Left ventricle myocardium superior (tissue), 1 donor: ENCODE measurements at regions not wholly inside any gene's neighbourhood (a gene's known extent, or its start where the extent isn't known, plus 50 kb on each side); places are given as distances from the start of the nearest gene placed in this dataset.

Experiments used
- ATAC-seq: fragments of 200-7000 bp; cut with Tn5 transposase; one replicate; pipeline ENCODE4 v1.9.1; 2020; ENCODE audit warnings: mild to moderate bottlenecking, moderate library complexity
- DNase-seq: peaks from one replicate; pipeline ENCODE4 v3.0.0-alpha.2; 2020
- intact Hi-C: fragments of 100-400 bp; cut with micrococcal nuclease; formaldehyde crosslinking; loops from one replicate; pipeline ENCODE4 v1.11.0; 2022
- donor health status: DM: no; HTN: yes; CAD: no; lungs with severe emphysema.

DNA sequence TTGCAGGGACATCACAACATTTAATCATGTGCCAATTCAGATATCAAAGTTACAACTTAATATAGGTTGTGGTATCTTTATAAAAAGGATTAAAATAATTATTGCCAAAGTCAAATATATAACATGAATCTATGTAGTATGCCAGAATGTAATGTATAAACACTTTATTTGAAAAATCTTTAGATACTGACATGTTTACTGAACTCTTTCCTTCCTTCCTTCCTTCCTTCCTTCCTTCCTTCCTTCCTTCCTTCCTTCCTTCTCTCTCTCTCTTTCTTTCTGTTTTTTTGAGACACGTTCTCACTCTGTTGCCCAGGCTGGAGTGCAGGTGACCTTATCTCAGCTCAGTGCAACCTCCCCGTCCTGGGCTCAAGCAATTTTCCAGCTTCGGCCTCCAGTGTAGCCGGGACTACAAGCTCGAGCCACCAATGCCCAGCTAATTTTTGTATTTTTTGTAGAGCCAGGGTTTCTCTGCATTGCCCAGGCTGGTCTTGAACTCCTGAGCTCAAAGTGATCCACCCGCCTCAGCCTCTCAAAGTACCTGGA lies 496.8 kb upstream of the CITED2 start:
- intact Hi-C loops: no loop called here
- DNase-seq (no peak), ATAC-seq (no peak)

DNA sequence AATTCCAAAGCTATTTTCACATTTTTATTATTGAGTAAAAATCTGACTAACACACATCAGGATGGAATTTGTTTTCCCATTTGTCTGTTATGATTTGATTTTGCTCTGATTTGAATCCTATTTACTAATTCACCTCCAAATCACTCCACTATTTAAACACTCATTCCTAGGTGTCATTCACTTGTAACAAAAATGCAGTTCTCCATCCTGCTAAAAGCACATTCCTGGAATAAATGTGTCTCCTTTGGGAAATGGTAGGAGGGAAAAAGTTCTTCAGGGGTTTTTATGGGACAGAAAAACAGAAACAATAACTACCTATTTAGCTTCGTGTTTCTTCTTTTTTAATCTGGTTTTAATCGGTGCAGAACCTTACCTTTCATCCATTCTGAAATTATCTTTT lies 494.1 kb upstream of the CITED2 start:
- no peak for ATAC-seq
- DNase-seq: no peak
- intact Hi-C loops: no loop called here

DNA sequence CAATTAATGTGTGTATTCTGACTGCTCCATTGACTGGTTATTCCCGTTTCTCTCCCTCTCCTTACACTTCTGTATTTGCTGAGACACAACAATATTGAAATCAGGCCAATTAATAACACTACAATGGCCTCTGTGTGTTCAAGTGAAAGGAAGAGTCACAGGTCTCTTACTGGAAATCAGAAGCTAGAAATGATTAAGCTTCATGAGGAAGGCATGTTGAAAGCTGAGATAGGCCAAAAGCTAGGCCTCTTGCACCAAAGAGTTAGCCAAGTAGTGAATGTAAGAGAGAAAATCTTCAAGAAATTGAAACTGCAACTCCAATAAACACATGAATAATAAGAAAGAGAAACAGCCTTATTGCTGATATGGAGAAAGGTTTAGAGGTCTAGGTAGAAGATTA lies 489.5 kb upstream of the CITED2 start:
- no peak for ATAC-seq
- intact Hi-C loops: no loop called here
- DNase-seq: no peak

DNA sequence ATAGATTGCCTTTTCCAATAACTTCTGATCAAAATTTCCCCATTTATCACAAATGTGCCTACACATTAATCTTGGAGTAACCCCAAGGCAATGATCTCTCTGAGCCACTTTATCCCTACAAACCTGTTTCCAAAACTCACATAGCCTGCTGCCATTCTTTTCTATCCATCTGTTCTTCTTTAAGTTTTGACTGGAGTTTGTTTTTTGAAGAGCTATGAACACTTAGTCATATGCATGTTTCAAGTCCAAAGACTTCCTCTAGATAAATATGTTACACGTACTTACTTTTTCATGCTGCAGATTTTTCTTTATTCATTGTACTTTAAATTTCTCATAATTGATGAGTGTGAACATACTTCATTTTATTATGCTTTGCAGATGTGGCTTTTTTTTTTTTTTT lies 488.9 kb upstream of the CITED2 start:
- DNase-seq: no peak
- no peak for ATAC-seq
- intact Hi-C loops: no loop called here

DNA sequence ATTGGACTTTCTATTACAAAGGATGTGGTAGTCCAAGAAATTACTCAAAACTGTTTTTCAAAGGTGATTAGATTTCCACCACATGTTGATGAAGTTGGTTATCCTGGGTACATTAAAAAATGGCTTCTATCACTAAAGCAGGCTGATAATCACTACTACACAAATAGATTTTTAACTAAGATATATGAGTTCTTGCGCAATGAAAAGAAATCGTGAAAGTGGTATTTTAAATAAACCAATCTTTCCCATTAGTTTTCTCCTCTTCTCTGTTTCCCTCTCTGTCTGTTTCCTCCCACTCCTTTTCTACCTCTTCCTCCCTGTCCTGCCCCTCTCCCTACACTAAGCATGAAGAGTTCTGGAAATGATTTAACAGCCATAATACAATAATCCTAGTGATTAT lies 487.9 kb upstream of the CITED2 start:
- ATAC-seq: no peak
- intact Hi-C loops: no loop called here

DNA sequence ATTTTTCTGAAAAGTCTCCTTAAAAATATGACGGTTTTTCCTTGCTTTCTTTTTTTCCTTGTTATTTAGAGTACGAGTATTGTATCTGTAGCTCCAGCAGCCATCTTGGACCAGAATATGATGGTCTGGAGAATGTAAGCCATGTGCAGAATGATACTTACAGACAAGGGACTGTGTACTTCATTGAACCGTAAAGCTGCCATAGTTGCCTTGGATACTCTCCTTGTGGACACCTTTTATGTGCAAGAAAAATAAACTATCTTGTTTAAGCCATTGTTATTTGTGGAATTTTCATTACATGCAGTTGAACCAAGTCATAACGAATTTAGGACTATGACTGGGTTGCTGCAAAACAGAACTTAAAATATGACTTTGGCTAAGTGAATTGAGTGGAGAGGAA lies 485.8 kb upstream of the CITED2 start:
- intact Hi-C loops: no loop called here
- DNase-seq: no peak
- ATAC-seq: no peak

More for the DNA sequence above, 487.9 kb upstream of the CITED2 start:
- DNase-seq: no peak

DNA sequence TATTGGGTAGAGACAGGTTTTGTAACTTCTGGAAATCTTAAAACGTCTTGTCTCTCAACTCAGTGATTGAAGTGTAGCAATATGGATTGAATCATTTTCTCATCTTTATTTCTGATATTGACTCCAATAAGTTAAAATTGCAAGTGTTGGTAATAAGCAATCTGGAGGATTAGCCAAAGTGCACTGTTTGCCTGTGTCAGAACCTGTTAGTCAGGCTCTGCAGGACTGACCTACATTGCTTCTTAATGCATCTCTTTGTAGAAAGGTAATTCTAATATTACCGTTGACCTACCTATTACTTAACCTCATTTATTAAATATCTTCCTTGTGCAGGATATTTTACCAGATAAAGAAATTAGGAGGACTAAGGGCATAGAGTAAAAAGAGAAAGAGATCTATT lies 484.0 kb upstream of the CITED2 start:
- DNase-seq (no peak), ATAC-seq (no peak)
- intact Hi-C loops: no loop called here

DNA sequence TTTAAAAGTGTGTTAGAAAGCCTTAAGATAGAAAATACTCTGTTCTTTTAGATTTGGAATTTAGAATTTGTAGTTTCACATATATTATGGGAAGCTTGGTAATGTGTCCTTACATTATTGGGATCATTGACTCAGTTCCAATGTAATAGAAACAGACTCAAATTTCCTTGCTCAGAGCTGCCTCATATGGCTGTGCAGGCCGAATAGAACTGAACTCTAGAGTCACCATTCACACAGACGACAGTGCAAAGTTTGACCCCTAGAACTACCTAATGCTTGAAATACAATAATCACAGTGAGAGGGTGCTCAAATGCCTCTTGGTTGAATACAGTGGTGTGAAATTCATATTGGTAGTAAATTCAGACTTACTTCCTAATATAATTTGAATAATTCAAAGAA lies 482.7 kb upstream of the CITED2 start:
- ATAC-seq (no peak), DNase-seq (no peak)
- intact Hi-C loops: no loop called here

DNA sequence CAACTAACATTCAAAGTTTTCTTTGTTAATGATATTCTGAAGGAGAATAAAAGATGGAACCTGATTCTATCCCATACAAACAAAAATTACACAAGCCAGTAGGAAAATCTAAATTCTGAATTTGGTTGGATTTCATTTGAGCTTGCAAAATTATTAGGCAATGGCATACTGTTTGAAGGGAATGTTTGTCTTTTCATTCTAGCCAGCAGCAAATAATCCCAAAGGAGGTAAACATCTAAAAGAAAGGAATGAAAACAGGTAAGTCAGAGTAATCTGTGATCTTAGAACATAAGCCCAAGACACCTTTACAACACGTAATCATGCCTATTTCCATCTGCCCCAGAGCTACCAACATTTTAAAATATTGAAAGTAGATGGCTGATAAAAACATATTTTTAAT lies 482.1 kb upstream of the CITED2 start:
- DNase-seq: no peak
- intact Hi-C loops: no loop called here

DNA sequence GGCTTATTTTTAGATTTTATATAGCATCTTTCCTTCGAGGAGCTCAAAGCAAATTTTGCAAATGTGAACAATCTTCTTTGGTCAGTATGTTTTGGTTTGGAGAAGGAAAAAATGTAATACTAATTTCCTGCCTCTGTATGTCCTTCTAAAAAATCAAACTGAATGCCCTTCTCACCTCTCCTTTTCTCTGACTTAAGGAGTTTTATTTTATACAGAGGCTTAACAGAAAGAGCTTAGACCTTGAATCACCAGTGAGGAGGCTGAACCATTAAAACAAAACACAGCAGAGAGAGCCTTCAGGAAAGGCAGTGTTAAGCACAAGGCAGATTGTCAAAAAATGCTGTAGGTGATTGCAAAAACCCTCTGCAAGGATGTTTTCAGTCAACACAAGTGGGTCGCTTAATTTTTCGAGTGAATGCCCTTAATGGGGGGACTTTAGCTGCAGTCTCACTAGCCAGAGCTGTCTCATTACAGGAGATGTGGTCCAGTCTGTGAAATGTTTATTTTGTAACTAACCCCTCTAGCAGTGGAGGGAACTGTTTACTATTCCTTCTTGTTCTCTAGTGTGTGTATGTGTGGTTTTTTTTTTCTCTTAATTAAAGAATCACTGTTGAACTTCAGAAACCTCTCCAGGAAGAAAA lies 481.3 kb upstream of the CITED2 start:
- no peak for ATAC-seq
- no peak for DNase-seq
- intact Hi-C loops: no loop called here

More for the DNA sequence above, 482.1 kb upstream of the CITED2 start:
- no peak for ATAC-seq

DNA sequence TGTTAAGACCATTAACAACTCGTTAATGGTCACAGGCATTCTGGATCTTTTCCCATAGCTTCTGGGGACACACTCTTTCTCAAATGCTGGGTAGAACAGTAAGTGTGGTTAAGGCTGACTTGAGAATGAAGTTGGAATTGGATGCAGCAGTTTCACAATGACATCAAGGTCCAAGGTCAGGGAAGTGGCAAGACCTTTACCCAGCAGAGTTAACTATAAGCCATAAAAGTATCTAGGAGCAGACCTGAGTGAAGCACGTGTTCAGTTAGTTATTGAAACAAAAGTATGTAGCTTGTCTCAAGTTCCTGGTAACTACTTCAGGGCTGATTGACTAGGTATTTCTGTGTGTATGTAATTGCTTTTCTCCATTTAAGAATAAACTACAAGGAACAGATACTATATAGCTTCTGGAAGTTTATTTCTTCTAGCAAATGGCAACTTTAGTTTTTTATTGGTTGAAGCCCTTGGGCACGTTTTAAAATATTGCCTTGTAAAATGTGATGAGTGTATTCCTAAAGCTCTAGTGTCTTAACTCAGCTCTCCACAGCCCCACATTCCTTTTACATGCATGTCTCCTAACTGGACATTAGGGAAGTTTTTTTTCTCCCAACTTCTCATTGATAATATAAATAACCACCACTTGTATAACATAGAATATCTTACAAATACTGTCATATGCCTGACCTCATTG lies 479.0 kb upstream of the CITED2 start:
- intact Hi-C loops: no loop called here
- DNase-seq: no peak
- ATAC-seq: no peak

DNA sequence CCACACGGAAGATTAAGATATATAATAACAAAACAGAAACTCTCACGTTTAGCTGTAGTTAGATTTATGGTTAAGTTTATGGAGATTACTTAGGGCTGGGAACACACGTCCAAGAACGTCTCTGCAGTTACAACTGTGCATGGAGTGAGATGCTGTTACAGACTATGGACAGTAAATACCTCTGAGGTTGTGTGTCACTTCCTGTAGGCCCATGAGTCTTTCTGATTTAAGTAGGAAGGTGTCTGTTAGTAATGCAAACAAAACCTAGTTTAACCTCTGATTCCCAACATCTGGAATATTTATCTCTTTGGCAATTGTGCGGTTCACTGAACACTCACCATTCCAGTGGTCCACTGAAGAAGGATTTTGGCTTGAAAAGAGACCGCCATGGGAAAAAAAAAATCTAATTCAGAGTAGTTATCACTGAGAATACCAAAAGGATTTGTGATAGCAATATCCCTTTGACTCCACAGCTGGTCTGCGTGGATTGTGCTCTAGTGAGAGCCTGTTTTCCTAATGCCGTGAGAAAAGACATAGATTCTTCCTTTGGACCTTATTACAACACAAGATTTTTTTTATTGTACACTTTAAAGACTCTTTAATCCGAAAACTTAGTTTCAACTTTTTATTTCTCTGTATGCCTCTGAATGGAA lies 478.2 kb upstream of the CITED2 start:
- DNase-seq (no peak), ATAC-seq (peak; percentile 26)
- intact Hi-C loops: no loop called here

DNA sequence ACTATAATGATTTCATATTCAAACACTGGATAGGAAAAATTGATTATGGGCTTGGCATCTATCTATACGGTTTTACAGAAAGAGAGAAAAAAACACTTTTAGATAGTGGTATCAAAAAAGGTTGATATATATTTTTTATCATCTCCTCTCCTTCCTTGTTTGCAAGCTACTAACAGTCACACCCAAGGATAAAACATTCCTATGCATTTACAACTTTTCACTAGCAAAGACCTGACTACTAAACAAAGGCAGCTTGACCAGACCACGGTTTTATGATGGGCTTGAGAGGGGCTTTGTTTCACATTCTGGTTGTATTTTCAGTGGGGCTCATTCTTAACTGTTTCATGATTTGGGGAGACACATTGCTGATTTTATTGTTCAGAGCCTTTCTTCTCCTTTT lies 477.6 kb upstream of the CITED2 start:
- no peak for ATAC-seq
- no peak for DNase-seq
- intact Hi-C loops: no loop called here

DNA sequence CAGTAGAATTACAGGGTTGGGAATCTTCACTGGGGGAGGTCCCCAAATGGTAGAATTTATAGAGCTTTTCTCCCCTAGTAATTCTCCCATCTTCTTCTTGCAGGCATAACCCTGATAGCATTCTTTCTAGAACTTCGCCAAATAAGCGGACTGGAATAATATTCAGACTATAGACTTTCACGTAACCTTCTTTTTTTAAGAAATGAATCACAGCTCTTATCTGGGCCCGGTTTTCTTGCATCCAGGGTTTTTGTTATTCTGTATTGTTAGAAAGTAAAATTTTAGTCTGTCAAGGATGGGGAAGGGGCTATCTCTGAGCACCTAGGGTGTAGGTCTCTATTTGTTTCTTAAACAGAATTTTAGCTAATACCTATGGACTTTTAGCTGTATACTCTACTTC lies 476.8 kb upstream of the CITED2 start:
- intact Hi-C loops: no loop called here
- DNase-seq (no peak), ATAC-seq (no peak)

DNA sequence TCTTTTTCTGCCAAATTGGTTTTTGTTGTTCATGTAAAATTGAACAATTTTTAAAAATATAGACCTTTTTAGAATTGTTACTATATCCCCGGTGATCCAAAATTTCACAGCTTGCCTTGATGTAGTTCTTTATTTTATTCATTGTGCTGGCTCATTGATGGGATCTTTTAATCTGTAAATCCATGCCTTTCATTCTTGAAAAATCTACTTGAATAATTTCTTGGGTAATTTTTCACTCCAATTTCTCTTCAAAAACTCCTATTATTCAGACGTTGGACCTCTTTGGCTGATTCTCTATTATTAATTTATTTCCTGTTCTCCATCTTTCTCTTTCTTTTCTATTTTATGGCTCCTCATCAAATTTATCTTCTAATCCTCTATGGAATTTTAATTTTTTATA lies 476.1 kb upstream of the CITED2 start:
- no peak for DNase-seq
- no peak for ATAC-seq
- intact Hi-C loops: no loop called here

DNA sequence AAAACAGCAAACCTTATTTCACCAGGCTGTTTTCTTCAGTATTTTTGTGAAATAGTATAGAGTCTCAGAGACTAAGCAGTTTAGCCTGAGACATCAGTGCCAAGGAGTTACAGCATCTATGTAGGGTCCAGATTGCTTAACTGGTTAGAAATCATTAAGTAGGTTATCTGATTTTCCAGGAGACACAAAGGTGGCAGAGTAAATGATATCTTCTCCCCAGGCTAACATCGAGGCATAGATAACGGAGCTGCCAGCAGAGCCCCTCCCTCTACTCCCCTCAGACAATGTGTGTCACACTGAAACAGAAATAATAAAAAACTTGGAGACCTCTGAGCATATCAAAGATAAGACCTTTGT lies 473.0 kb upstream of the CITED2 start:
- DNase-seq (no peak), ATAC-seq (peak; percentile 14)
- intact Hi-C loops: no loop called here

DNA sequence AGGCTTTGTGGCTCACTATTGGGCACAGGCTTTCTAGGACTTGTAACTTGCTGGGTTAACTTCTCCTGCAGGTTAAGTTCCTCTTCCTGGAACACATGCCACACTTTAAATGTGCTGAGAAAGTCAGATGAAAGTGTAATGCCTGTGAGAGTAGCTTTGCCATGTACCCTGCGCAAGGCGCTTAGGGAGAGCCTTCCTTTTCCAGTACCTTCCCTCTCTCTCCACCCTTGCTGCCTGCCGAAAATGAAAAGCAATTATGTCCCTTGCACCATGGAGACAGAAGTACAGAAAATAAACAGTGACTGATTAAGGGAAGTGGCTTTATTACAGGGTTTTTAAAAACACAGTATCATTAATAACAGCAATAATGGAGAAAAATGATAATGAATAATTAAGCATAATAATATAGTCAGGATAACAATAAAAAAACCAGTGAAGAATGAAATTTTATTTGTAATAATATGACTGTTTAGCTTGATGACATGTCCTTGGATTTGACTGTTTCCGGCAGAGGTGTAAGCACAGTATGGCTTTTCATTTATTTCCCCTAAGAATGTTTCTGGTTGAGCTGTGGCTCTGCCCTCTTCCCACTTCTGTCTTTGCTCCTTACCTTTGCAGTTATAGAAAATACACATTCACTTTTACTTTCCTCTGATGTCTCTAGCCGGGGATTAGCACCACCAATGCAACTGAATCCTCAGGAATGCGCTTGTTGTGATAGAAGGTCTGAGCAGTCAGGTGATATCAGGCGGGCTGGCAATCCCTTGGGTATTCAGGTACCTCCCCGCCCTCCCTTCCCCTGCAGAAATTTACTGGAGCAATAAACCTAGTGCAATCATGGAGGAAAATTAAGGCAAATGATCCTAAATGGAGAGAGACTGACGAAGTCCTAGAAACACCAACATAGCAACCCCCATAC lies 472.3 kb upstream of the CITED2 start:
- peak; percentile 31 for DNase-seq
- intact Hi-C loops: no loop called here
- peak; percentile 95 for ATAC-seq

DNA sequence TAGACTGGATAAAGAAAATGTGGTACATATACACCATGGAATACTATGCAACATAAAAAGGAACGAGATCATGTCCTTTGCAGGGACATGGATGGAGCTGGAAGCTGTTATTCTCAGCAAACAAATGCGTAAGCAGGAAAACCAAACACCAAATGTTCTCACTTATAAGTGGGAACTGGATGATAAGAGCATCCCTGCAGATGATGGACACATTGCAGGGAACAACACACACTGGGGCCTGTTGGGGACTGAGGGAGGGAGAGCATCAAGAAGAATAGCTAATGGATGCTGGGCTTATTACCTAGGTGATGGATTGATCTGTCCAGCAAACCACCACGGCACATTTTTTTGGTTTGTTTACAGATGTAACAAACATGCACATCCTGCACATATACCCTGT lies 470.5 kb upstream of the CITED2 start:
- DNase-seq: no peak
- intact Hi-C loops: no loop called here
- peak; percentile 43 for ATAC-seq

DNA sequence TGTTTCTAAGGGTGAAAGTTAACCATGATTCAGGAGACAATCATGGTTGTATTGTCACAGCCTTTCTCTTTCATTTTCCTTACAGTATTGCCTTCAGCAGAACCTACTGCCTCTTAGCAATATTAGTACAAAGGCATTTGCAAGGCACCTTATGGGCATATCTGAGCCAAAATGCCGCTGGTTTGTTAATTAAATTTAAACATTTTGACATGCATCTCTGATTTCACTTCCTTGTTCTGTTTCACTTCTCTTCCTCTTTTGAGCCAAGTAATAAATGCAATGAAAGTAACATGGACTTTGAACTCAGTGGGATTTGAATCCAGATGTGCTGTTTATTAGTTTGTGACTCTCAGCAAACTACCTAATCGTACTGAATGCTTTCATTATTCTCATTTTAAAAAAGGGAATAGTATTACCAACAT lies 467.4 kb upstream of the CITED2 start:
- intact Hi-C loops: no loop called here
- no peak for DNase-seq
- ATAC-seq: no peak
